D721Med (cell line): ENCODE measurements at regions not wholly inside any gene's neighbourhood (a gene's known extent, or its start where the extent isn't known, plus 50 kb on each side); places are given as distances from the start of the nearest gene placed in this dataset.

Experiments used
- DNase-seq: peaks from one replicate; pipeline ENCODE4 v3.0.0; 2011; ENCODE audit warnings: low spot score; ENCODE audit not compliant: insufficient read length
- FAIRE-seq: peaks from 2 replicates; lab custom pipeline; 2011; peaks lifted over from hg19 to GRCh38; lab: Jason Lieb, UNC
- CTCF ChIP-seq: IDR thresholded peaks from 2 replicates; pipeline ENCODE4 v1.5.1; 2012; ENCODE audit warnings: mild to moderate bottlenecking, control low read depth; ENCODE audit not compliant: insufficient read depth; ENCODE audit errors: missing control alignments

DNA sequence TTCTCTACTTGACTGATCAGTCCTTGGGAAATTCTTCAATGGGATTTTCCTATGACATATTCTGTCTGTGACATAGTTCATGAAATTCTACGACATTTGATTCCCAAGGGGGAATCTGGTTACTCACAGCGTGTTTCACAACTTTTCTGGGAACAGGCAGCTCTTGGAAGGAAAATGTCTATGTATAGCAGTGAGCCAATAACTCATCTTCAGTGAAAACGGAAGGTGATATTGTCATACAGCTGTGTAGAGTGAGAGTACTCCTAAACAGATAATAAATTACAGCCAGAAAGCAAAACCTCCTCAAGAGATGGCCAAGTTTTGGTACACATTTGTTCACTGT is 91.4 kb downstream of the C9orf152 start:
- no peak for FAIRE-seq
- no peak for TF ChIP-seq CTCF
- no peak for DNase-seq

DNA sequence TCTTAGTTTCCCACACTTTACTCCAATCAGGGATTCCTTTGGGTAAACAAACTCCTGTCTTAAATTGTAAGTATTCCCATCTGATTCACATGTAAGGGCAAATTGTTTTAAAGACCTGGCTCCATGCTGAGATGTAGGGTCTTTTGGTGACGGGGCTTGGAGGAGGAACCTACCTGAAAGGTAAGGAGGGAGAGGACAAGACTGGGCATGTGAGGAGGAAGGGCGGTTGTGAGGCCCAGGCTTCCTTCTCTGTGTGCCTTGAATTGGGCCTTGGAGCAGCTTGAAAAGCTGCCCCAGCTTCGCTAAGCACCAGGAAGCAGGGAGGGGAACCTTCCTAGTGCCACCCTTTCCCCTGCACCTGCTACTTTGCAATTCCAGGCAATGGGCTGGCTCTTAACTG is 86.8 kb downstream of the C9orf152 start:
- TF ChIP-seq CTCF: no peak
- DNase-seq (no peak), FAIRE-seq (no peak)

DNA sequence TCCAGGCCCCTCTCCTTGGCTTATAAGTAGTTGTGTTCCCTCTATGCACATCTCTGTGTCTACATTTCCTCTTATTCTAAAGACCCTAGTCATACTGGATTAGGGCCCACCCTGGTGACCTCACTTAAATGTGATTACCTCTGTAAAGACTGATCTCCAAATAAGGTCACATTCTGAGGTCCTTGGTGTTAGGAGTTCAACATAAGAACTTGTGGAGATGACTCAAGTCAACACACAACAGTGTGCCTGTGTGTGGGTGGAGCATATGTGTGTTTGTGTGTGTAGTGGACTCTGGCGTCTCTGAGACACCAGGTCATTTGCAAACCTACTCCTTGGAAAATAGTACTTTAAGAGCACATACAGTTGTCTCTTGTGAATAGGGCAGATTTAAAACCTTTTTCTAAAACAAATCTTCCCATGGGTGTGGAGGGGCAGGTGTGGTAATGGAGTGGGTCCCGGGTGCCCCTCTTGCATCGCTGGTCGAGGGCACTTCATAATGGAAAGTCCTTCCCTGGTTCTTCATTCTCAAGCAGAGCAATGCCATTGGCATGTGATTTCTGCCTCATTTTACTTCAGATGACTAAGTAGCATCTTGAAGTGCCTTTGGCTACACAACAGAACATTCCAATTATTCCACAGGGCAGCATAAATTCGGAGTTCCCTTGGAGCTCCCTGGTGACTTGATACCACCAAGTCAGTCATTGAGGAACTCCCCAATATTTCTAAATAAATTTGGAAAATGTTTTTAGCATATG is 84.4 kb downstream of the C9orf152 start:
- TF ChIP-seq CTCF: no peak
- FAIRE-seq (no peak), DNase-seq (no peak)

- no peak for DNase-seq
- no peak for FAIRE-seq
Measured at GRCh38 chr9:110124439-110124838, 83.5 kb downstream of the C9orf152 start.

DNA sequence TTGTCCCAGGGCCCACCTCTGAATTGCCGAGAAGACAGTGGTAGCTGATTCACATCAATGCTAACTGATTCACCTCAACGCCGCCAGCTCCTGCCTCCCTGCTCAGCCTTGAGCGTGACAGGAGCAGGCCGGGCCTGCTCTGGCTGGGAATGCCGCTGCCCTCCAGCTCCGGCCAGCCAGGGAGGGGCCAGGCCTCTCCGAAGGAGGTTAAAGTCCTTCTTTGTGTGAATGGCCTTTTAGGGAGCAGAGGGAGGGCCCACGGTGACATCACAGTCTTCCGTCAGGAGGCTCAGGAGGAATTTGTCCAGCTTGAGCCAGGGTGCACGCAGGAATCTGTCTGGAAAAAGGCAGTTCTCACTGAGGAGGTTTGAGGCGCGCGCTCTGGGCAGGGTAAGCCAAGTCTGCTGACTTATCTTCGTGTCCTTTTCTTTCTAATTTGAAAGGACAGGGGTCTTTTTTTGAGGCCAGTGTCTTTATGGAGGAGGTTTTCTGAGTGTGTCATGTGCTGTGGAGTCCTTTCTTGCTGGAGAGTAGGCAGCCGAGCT is 82.7 kb downstream of the C9orf152 start:
- FAIRE-seq (no peak), DNase-seq (no peak)
- no peak for TF ChIP-seq CTCF

More at GRCh38 chr9:110124439-110124838, 83.5 kb downstream of the C9orf152 start:
- TF ChIP-seq CTCF: no peak

GRCh38 chr9:110125763-110126351 is 82.1 kb downstream of the C9orf152 start:
- DNase-seq: no peak
- no peak for TF ChIP-seq CTCF
- FAIRE-seq: no peak

DNA sequence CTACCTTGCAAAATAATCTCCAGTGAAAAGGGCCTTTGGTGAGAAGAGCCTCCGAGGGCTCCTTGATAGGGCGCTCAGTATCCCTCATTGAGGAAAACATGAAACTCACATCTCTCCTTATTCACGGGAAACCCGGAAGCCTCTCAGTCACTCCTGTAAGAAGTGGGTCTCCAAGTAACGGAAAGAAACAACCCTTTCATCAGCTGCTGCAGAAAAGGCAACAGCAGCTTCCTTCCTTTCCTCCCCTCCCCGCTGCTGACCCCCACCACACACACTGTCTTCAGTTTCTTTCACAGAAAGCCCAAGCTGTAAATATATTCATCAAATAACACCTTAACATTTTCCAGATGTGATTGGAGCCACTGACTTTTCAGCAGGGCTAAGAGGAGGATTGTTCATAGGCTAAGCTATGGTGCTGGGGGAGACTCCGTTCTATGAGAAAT is 81.4 kb downstream of the C9orf152 start:
- FAIRE-seq: no peak
- TF ChIP-seq CTCF: no peak
- DNase-seq: no peak
